GM12892 (cell line): ENCODE measurements at regions not wholly inside any gene's neighbourhood (a gene's known extent, or its start where the extent isn't known, plus 50 kb on each side); places are given as distances from the start of the nearest gene placed in this dataset.
"Not testable (repeated sequence)": the region's sequence is repeated elsewhere in the genome, so short reads cannot be mapped to it uniquely, and the experiment has no call there.

Experiments
- POLR2A ChIP-seq: IDR thresholded peaks from 2 replicates; pipeline ENCODE4 v1.6.1; 2011; ENCODE audit warnings: low read depth, low read length, control low read depth
- POLR2AphosphoS5 ChIP-seq: IDR thresholded peaks from 2 replicates; pipeline ENCODE4 v1.6.1; 2011; ENCODE audit warnings: low read depth, low read length, control low read depth
- TAF1 ChIP-seq: IDR thresholded peaks from 2 replicates; pipeline ENCODE4 v1.6.1; 2011; ENCODE audit warnings: low read depth, mild to moderate bottlenecking, control low read depth, low read length, borderline replicate concordance

DNA sequence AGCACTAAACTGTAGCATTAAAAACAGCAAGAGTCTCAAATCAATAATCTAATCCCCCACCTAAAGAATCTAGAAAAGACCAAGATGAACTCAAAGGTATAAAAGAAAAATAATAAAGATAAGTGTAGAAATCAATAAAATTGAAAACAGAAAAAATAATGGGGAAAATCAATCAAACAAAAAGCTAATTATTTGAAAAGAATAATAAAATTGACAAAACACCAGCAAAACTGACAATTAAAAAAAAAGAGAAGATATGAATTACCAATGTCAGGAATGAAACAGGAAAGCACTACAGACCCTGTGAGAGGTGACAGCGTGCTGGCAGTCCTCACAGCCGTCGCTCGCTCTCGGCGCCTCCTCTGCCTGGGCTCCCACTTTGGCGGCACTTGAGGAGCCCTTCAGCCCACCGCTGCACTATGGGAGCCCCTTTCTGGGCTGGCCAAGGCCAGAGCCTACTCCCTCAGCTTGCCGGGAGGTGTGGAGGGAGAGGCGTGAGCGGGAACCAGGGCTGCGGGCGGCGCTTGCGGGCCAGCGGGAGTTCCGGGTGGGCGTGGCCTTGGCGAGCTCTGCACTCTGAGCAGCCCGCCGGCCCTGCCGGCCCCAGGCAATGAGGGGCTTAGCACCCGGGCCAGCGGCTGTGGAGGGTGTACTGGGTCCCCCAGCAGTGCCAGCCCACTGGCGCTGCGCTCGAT is 105.3 kb upstream of the HEY2 start:
- TF ChIP-seq POLR2AphosphoS5, POLR2A, TAF1: not testable (repeated sequence)
